Mesenchymal stem cell (in vitro differentiated cells and primary cell): ENCODE measurements at regions not wholly inside any gene's neighbourhood (a gene's known extent, or its start where the extent isn't known, plus 50 kb on each side); places are given as distances from the start of the nearest gene placed in this dataset.

Experiments used
- DNase-seq: peaks from one replicate; pipeline ENCODE4 v3.0.0-alpha.2; 2013
- H2AFZ ChIP-seq: one replicate; pipeline ENCODE4 v1.6.1; 2013; ENCODE audit warnings: low read depth, mild to moderate bottlenecking, control low read depth, inconsistent platforms, low read length, moderate library complexity
- H2AK5ac ChIP-seq: 2 replicates; pipeline ENCODE4 v1.6.1; 2013; ENCODE audit warnings: low read length, moderate library complexity, mild to moderate bottlenecking, inconsistent platforms; ENCODE audit not compliant: severe bottlenecking
- H2BK120ac ChIP-seq: one replicate; pipeline ENCODE4 v1.6.1; 2013; ENCODE audit warnings: low read depth, mild to moderate bottlenecking, inconsistent platforms, low read length, moderate library complexity
- H2BK12ac ChIP-seq, 2 experiments: one replicate each; pipeline ENCODE4 v1.6.1; 2013; ENCODE audit warnings: inconsistent platforms in 2 of 2, low read length in 2 of 2, mild to moderate bottlenecking in 2 of 2, moderate library complexity in 2 of 2, control low read depth in 1 of 2
- H2BK15ac ChIP-seq: one replicate; pipeline ENCODE4 v1.6.1; 2013; ENCODE audit warnings: mild to moderate bottlenecking, low read depth, inconsistent platforms; ENCODE audit not compliant: poor library complexity, severe bottlenecking
- H2BK5ac ChIP-seq: 2 replicates; pipeline ENCODE4 v1.6.1; 2013; ENCODE audit warnings: low read depth, mild to moderate bottlenecking, low read length, control low read depth, inconsistent platforms; ENCODE audit not compliant: poor library complexity, severe bottlenecking
- H3K14ac ChIP-seq, 2 experiments: one replicate each; pipeline ENCODE4 v1.6.1; 2013; ENCODE audit warnings: inconsistent platforms in 2 of 2, low read length in 2 of 2, control low read depth in 1 of 2, mild to moderate bottlenecking in 1 of 2, moderate library complexity in 1 of 2
- H3K18ac ChIP-seq, 2 experiments: one replicate each; pipeline ENCODE4 v1.6.1; 2013; ENCODE audit warnings: inconsistent platforms in 2 of 2, low read length in 2 of 2, control low read depth in 1 of 2, low read depth in 1 of 2, mild to moderate bottlenecking in 1 of 2
- H3K23ac ChIP-seq, 2 experiments: one replicate each; pipeline ENCODE4 v1.6.1; 2013; ENCODE audit warnings: inconsistent platforms in 2 of 2, low read length in 2 of 2, mild to moderate bottlenecking in 2 of 2, moderate library complexity in 2 of 2, control low read depth in 1 of 2
- H3K27ac ChIP-seq: 2 replicates; pipeline ENCODE4 v1.5.1; 2013; ENCODE audit warnings: mild to moderate bottlenecking, moderate library complexity, low read length, control low read depth, inconsistent platforms; ENCODE audit not compliant: poor library complexity, severe bottlenecking
- H3K27me3 ChIP-seq, 2 experiments: 2 replicates each; pipeline versions ENCODE4 v1.6.1 to v1.7.0; 2013; ENCODE audit warnings: low read length in 2 of 2, mild to moderate bottlenecking in 2 of 2, moderate library complexity in 2 of 2, control low read depth in 1 of 2, inconsistent platforms in 1 of 2; ENCODE audit not compliant: control insufficient read depth in 1 of 2, insufficient read depth in 1 of 2
- H3K36me3 ChIP-seq, 2 experiments: 2 replicates each; pipeline versions ENCODE4 v1.6.1 to v1.7.0; 2013; ENCODE audit warnings: low read length in 2 of 2, control low read depth in 1 of 2, inconsistent platforms in 1 of 2, low read depth in 1 of 2, mild to moderate bottlenecking in 1 of 2; ENCODE audit not compliant: insufficient read depth in 2 of 2, control insufficient read depth in 1 of 2
- H3K4ac ChIP-seq, 2 experiments: one replicate each; pipeline ENCODE4 v1.6.1; 2013; ENCODE audit warnings: inconsistent platforms in 2 of 2, low read length in 2 of 2, mild to moderate bottlenecking in 2 of 2, moderate library complexity in 2 of 2, control low read depth in 1 of 2, low read depth in 1 of 2
- H3K4me1 ChIP-seq: 2 replicates; pipeline ENCODE4 v1.6.1; 2013; ENCODE audit warnings: low read depth, low read length, control low read depth; ENCODE audit not compliant: control insufficient read depth, insufficient read depth
- H3K4me2 ChIP-seq: 2 replicates; pipeline ENCODE4 v1.6.1; 2013; ENCODE audit warnings: low read length, mild to moderate bottlenecking, inconsistent platforms; ENCODE audit not compliant: poor library complexity, severe bottlenecking
- H3K4me3 ChIP-seq, 2 experiments: 2 replicates each; pipeline versions ENCODE4 v1.5.1 to v1.7.0; 2013; ENCODE audit warnings: low read length in 2 of 2, mild to moderate bottlenecking in 2 of 2, control low read depth in 1 of 2, low read depth in 1 of 2; ENCODE audit not compliant: insufficient read depth in 1 of 2
- H3K79me1 ChIP-seq: replicated peaks from 2 replicates; pipeline ENCODE4 v1.6.1; 2013; ENCODE audit warnings: mild to moderate bottlenecking, control low read depth, low read length, inconsistent platforms; ENCODE audit not compliant: poor library complexity, severe bottlenecking
- H3K9ac ChIP-seq: 2 replicates; pipeline ENCODE4 v1.7.0; 2013; ENCODE audit warnings: mild to moderate bottlenecking, low read length, moderate library complexity
- H3K9me3 ChIP-seq: 2 replicates; pipeline ENCODE4 v1.7.0; 2013; ENCODE audit warnings: mild to moderate bottlenecking, low read length; ENCODE audit not compliant: control insufficient read depth
- H4K8ac ChIP-seq: one replicate; pipeline ENCODE4 v1.6.1; 2013; ENCODE audit warnings: inconsistent platforms, mild to moderate bottlenecking, low read length, moderate library complexity
- H4K91ac ChIP-seq: one replicate; pipeline ENCODE4 v1.6.1; 2013; ENCODE audit warnings: mild to moderate bottlenecking, low read length, inconsistent platforms
- whole genome bisulfite sequencing: methylation state at CpG from one replicate; pipeline ENCODE4 v1.1.7; 2013; ENCODE audit warnings: mixed read lengths; 5-methylcytosine and 5-hydroxymethylcytosine counted together

DNA sequence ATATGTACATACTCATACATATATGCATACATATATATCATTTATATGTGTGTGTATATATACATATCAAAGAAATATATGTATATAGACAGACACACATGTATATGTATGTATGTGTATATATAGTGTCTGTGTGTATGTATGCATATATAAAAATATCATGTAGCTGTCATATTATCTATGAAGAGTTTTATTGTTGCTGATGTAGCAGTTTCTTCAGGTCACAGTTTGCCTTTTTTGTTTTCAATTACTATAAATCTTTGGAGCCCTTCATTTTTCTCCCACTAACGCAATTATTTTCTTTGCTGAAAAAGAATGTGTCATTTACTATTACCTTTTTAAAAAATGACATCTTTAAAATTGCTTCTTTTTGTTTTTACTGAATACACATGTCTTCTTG, 904.5 kb downstream of the PLA2G4A start:
- no peak overlapping the region for H3K27ac ChIP-seq
- H3K27me3 ChIP-seq: no peaks in the 10 kb centered on the region
- H3K36me3 ChIP-seq: no peaks in the 10 kb centered on the region
- H3K79me1 ChIP-seq: no peaks in the 10 kb centered on the region
- H3K14ac ChIP-seq: no peak overlapping the region
- H2AFZ ChIP-seq: no peak overlapping the region
- no peak overlapping the region for H3K4me3 ChIP-seq
- peaks cover 5% of the 10 kb centered on the region for H3K9me3 ChIP-seq
- no peak for DNase-seq
- WGBS: no CpG with 5 or more reads among the region's 1 CpG
- H3K18ac ChIP-seq: no peak overlapping the region
- H3K4ac ChIP-seq: no peak overlapping the region
- H4K8ac ChIP-seq: no peak overlapping the region
- no peaks in the 10 kb centered on the region for H3K4me1 ChIP-seq
- H4K91ac ChIP-seq: no peak overlapping the region
- no peak overlapping the region for H2BK5ac ChIP-seq
- H2AK5ac ChIP-seq: no peak overlapping the region
- H2BK12ac ChIP-seq: no peak overlapping the region
- no peak overlapping the region for H3K4me2 ChIP-seq
- no peak overlapping the region for H2BK120ac ChIP-seq
- no peak overlapping the region for H3K23ac ChIP-seq
- no peak overlapping the region for H2BK15ac ChIP-seq
- H3K9ac ChIP-seq: no peak overlapping the region

- 98% methylated on average over 4 of the region's 4 CpGs for WGBS
- Histone ChIP-seq H3K23ac (no peak overlapping the region), H2BK12ac (no peak overlapping the region), H3K9ac (no peak overlapping the region), H4K91ac (no peak overlapping the region), H3K9me3 (no peaks in the 10 kb centered on the region), H2AK5ac (no peak overlapping the region), H4K8ac (no peak overlapping the region), H3K27me3 (no peaks in the 10 kb centered on the region), H2BK5ac (no peak overlapping the region), H2BK120ac (no peak overlapping the region), H3K36me3 (no peaks in the 10 kb centered on the region), H2AFZ (peak overlapping the region; percentile 23), H3K4me3 (no peak overlapping the region), H3K4me1 (no peaks in the 10 kb centered on the region), H3K18ac (no peak overlapping the region), H2BK15ac (no peak overlapping the region), H3K27ac (no peak overlapping the region), H3K79me1 (no peaks in the 10 kb centered on the region), H3K14ac (no peak overlapping the region), H3K4ac (peak overlapping the region in 1 of 2 experiments; percentile 26), H3K4me2 (no peak overlapping the region)
- DNase-seq: no peak
Observed at GRCh38 chr1:187734427-187734826, 905.7 kb downstream of the PLA2G4A start.

- no peak for DNase-seq
- H3K79me1 ChIP-seq: no peaks in the 10 kb centered on the region
- H3K27me3 ChIP-seq: no peaks in the 10 kb centered on the region
- no peaks in the 10 kb centered on the region for H3K9me3 ChIP-seq
- H3K9ac ChIP-seq: no peak overlapping the region
- H3K23ac ChIP-seq: no peak overlapping the region
- no peak overlapping the region for H4K91ac ChIP-seq
- no peak overlapping the region for H3K4ac ChIP-seq
- H3K18ac ChIP-seq: no peak overlapping the region
- H2AK5ac ChIP-seq: no peak overlapping the region
- 71% methylated on average over 1 of the region's 1 CpG for WGBS
- H3K4me1 ChIP-seq: no peaks in the 10 kb centered on the region
- no peak overlapping the region for H3K4me3 ChIP-seq
- no peak overlapping the region for H2BK12ac ChIP-seq
- H2AFZ ChIP-seq: no peak overlapping the region
- no peak overlapping the region for H2BK120ac ChIP-seq
- no peak overlapping the region for H3K27ac ChIP-seq
- no peak overlapping the region for H2BK15ac ChIP-seq
- no peak overlapping the region for H3K14ac ChIP-seq
- no peaks in the 10 kb centered on the region for H3K36me3 ChIP-seq
- no peak overlapping the region for H2BK5ac ChIP-seq
- H3K4me2 ChIP-seq: no peak overlapping the region
- no peak overlapping the region for H4K8ac ChIP-seq
Observed at GRCh38 chr1:187744665-187745064, 915.9 kb downstream of the PLA2G4A start.

DNA sequence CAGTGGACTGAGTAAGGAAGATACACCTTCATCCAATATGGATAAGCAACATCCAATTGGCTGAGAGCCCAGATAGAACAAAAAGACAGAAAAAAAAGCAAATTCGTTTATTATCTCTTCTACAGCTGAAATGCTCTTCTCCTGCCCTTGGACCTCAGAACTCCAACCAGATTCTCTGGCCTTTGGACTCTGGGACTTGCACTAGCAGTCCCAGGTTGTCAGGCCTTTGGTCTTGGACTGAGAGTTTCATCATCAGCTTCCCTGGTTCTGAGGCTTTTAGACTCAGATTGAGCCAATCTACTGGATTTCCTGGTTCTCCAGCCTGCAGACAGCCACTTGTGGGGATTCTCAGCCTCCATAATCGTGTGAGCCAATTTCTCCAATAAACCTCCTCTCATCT, 926.8 kb downstream of the PLA2G4A start:
- Histone ChIP-seq H3K27ac (no peak overlapping the region), H4K8ac (no peak overlapping the region), H2BK12ac (no peak overlapping the region), H3K4me3 (no peak overlapping the region), H4K91ac (no peak overlapping the region), H2BK5ac (no peak overlapping the region), H2BK120ac (no peak overlapping the region), H3K36me3 (no peaks in the 10 kb centered on the region), H3K4me2 (no peak overlapping the region), H3K23ac (no peak overlapping the region), H3K14ac (no peak overlapping the region), H3K79me1 (no peaks in the 10 kb centered on the region), H2AK5ac (no peak overlapping the region), H3K9ac (no peak overlapping the region), H2AFZ (no peak overlapping the region), H3K18ac (no peak overlapping the region), H2BK15ac (no peak overlapping the region), H3K27me3 (no peaks in the 10 kb centered on the region), H3K4me1 (peaks cover 1% of the 10 kb centered on the region), H3K9me3 (no peaks in the 10 kb centered on the region), H3K4ac (no peak overlapping the region)
- WGBS: 85% methylated on average over 2 of the region's 2 CpGs
- no peak for DNase-seq
